ENCODE measurements at regions not wholly inside any gene's neighbourhood (a gene's known extent, or its start where the extent isn't known, plus 50 kb on each side); places are given as distances from the start of the nearest gene placed in this dataset.

DNA sequence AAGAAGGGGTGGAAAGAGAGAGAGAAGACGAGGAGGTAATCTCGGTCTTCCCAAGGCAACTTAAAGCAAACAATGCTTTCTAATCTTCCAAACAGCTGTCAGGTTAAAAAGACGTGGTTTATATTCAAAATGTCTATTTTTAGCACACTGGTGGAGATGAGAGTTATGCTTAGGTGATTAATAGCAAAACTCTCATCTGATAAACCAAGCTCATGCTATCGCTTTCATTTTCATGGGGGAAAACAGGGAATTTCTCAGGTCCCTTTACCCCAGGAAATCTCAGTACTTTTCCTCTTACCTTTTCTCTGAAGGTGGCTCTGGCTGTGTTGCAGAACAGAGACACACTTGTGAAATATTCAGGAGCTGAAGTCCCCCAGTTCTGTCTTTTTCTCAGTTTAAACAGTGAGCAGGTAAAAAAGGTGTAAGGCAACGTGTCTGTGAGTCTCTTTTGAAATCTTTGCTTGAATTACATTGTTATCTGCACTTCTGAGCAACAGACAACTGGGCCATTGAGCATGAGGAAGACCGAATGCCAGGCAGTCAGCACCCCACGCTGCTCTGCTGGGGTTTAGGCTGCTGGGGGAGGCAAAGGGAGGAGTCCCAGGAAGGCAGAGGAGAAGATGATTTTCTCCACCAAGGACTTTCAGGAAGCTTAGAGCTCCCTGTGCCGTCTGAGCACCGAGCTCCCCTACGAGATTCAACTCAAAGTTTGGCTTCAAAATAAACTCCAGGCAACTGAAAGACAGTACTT lies 759.3 kb downstream of the BCL11B start:
- WGBS (ENCODE audit: low lambda C conversion rate), result 2% methylated on average over 10 of the region's 10 CpGs
- Histone ChIP-seq H3K36me3 (replicated peaks in 1 of 2; ENCODE audit: control insufficient read depth in 1 of 2, insufficient read depth in 2 of 2, low read length in 1 of 2) (no peaks in the 10 kb centered on the region), H3F3A (replicated peaks; ENCODE audit: insufficient read depth) (no peaks in the 10 kb centered on the region), H3K9me2 (no peaks in the 10 kb centered on the region), H3K27ac (ENCODE audit: low read depth in 2 of 2, low read length in 1 of 2) (no peak overlapping the region), H4K20me1 (ENCODE audit: insufficient read depth) (no peaks in the 10 kb centered on the region), H2AFZ (ENCODE audit: low read depth) (no peak overlapping the region), H3K9me3 (no peaks in the 10 kb centered on the region), H3K4me2 (no peak overlapping the region), H3K4me3 (ENCODE audit: low read depth in 2 of 2, low read length in 1 of 2) (no peak overlapping the region), H3K79me2 (ENCODE audit: insufficient read depth) (no peaks in the 10 kb centered on the region), H3K9ac (no peak overlapping the region), H3K4me1 (ENCODE audit: control insufficient read depth in 1 of 2, insufficient read depth in 2 of 2, low read depth in 1 of 2, low read length in 1 of 2) (no peaks in the 10 kb centered on the region), H3K27me3 (ENCODE audit: insufficient read depth) (no peaks in the 10 kb centered on the region)
- TF ChIP-seq NFIC (IDR thresholded peaks at IDR 0.05; ENCODE audit: borderline replicate concordance) (no peak), TAF1 (IDR thresholded peaks at IDR 0.05; ENCODE audit: borderline replicate concordance, low read depth, low read length) (no peak), MXI1 (IDR thresholded peaks at IDR 0.05; ENCODE audit: low read depth, low read length) (no peak), FOXM1 (IDR thresholded peaks at IDR 0.05; ENCODE audit: low read depth) (no peak), POLR2AphosphoS5 (IDR thresholded peaks at IDR 0.05; ENCODE audit: low read depth, low read length) (no peak), MEF2A (IDR thresholded peaks at IDR 0.05; ENCODE audit: borderline replicate concordance, low read depth) (no peak), RCOR1 (IDR thresholded peaks at IDR 0.05; ENCODE audit: low read length) (no peak), TEAD4 (IDR thresholded peaks at IDR 0.05; ENCODE audit: borderline replicate concordance, insufficient read depth) (no peak), GABPA (IDR thresholded peaks at IDR 0.05; ENCODE audit: low read depth) (no peak), RFX5 (IDR thresholded peaks at IDR 0.05; ENCODE audit: low read length) (no peak), ELF1 (IDR thresholded peaks at IDR 0.05) (no peak)
- TF ChIP-seq, protein P1, sequence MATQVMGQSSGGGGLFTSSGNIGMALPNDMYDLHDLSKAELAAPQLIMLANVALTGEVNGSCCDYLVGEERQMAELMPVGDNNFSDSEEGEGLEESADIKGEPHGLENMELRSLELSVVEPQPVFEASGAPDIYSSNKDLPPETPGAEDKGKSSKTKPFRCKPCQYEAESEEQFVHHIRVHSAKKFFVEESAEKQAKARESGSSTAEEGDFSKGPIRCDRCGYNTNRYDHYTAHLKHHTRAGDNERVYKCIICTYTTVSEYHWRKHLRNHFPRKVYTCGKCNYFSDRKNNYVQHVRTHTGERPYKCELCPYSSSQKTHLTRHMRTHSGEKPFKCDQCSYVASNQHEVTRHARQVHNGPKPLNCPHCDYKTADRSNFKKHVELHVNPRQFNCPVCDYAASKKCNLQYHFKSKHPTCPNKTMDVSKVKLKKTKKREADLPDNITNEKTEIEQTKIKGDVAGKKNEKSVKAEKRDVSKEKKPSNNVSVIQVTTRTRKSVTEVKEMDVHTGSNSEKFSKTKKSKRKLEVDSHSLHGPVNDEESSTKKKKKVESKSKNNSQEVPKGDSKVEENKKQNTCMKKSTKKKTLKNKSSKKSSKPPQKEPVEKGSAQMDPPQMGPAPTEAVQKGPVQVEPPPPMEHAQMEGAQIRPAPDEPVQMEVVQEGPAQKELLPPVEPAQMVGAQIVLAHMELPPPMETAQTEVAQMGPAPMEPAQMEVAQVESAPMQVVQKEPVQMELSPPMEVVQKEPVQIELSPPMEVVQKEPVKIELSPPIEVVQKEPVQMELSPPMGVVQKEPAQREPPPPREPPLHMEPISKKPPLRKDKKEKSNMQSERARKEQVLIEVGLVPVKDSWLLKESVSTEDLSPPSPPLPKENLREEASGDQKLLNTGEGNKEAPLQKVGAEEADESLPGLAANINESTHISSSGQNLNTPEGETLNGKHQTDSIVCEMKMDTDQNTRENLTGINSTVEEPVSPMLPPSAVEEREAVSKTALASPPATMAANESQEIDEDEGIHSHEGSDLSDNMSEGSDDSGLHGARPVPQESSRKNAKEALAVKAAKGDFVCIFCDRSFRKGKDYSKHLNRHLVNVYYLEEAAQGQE (IDR thresholded peaks at IDR 0.05; ENCODE audit: low read depth, low read length), result no peak
- TF ChIP-seq, protein P2, sequence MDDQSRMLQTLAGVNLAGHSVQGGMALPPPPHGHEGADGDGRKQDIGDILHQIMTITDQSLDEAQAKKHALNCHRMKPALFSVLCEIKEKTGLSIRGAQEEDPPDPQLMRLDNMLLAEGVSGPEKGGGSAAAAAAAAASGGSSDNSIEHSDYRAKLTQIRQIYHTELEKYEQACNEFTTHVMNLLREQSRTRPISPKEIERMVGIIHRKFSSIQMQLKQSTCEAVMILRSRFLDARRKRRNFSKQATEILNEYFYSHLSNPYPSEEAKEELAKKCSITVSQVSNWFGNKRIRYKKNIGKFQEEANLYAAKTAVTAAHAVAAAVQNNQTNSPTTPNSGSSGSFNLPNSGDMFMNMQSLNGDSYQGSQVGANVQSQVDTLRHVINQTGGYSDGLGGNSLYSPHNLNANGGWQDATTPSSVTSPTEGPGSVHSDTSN (IDR thresholded peaks at IDR 0.05), result no peak
- TF ChIP-seq, protein P3, sequence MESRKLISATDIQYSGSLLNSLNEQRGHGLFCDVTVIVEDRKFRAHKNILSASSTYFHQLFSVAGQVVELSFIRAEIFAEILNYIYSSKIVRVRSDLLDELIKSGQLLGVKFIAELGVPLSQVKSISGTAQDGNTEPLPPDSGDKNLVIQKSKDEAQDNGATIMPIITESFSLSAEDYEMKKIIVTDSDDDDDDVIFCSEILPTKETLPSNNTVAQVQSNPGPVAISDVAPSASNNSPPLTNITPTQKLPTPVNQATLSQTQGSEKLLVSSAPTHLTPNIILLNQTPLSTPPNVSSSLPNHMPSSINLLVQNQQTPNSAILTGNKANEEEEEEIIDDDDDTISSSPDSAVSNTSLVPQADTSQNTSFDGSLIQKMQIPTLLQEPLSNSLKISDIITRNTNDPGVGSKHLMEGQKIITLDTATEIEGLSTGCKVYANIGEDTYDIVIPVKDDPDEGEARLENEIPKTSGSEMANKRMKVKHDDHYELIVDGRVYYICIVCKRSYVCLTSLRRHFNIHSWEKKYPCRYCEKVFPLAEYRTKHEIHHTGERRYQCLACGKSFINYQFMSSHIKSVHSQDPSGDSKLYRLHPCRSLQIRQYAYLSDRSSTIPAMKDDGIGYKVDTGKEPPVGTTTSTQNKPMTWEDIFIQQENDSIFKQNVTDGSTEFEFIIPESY (IDR thresholded peaks at IDR 0.05; ENCODE audit: borderline replicate concordance, low read depth), result no peak
- TF ChIP-seq, protein P4, sequence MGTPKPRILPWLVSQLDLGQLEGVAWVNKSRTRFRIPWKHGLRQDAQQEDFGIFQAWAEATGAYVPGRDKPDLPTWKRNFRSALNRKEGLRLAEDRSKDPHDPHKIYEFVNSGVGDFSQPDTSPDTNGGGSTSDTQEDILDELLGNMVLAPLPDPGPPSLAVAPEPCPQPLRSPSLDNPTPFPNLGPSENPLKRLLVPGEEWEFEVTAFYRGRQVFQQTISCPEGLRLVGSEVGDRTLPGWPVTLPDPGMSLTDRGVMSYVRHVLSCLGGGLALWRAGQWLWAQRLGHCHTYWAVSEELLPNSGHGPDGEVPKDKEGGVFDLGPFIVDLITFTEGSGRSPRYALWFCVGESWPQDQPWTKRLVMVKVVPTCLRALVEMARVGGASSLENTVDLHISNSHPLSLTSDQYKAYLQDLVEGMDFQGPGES (IDR thresholded peaks at IDR 0.05; ENCODE audit: low read depth, low read length), result no peak
- TF ChIP-seq, protein P5, sequence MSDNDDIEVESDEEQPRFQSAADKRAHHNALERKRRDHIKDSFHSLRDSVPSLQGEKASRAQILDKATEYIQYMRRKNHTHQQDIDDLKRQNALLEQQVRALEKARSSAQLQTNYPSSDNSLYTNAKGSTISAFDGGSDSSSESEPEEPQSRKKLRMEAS (IDR thresholded peaks at IDR 0.05; ENCODE audit: low read depth), result no peak
- TF ChIP-seq, protein P6, sequence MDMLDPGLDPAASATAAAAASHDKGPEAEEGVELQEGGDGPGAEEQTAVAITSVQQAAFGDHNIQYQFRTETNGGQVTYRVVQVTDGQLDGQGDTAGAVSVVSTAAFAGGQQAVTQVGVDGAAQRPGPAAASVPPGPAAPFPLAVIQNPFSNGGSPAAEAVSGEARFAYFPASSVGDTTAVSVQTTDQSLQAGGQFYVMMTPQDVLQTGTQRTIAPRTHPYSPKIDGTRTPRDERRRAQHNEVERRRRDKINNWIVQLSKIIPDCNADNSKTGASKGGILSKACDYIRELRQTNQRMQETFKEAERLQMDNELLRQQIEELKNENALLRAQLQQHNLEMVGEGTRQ (IDR thresholded peaks at IDR 0.05; ENCODE audit: borderline replicate concordance, low read depth, low read length), result no peak
- TF ChIP-seq, protein P7, sequence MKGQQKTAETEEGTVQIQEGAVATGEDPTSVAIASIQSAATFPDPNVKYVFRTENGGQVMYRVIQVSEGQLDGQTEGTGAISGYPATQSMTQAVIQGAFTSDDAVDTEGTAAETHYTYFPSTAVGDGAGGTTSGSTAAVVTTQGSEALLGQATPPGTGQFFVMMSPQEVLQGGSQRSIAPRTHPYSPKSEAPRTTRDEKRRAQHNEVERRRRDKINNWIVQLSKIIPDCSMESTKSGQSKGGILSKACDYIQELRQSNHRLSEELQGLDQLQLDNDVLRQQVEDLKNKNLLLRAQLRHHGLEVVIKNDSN (IDR thresholded peaks at IDR 0.05; ENCODE audit: borderline replicate concordance, low read depth), result no peak
- ChIA-PET CTCF (no interaction called here), POLR2A (no interaction called here)
- no peak for DNase-seq

All from SK-N-SH (cell line).